Ovary (tissue), 3 donors: ENCODE measurements at regions not wholly inside any gene's neighbourhood (a gene's known extent, or its start where the extent isn't known, plus 50 kb on each side); places are given as distances from the start of the nearest gene placed in this dataset.

ENCODE experiments used
- CTCF ChIP-seq, 3 donors: fragments of 450-650 bp in 2 of 3; fragments of 200-600 bp in 1 of 3; IDR thresholded peaks; one replicate each; pipeline versions ENCODE4 v1.5.1 to v1.8.0; 2016 to 2022; ENCODE audit warnings: antibody characterized with exemption in 3 of 3, mild to moderate bottlenecking in 1 of 3
- POLR2A ChIP-seq: fragments of 450-650 bp; IDR thresholded peaks from one replicate; pipeline ENCODE4 v1.6.1; 2017; ENCODE audit warnings: antibody characterized with exemption, mild to moderate bottlenecking, moderate library complexity
- donor health status: DM: no; HTN: no; CAD: no.

DNA sequence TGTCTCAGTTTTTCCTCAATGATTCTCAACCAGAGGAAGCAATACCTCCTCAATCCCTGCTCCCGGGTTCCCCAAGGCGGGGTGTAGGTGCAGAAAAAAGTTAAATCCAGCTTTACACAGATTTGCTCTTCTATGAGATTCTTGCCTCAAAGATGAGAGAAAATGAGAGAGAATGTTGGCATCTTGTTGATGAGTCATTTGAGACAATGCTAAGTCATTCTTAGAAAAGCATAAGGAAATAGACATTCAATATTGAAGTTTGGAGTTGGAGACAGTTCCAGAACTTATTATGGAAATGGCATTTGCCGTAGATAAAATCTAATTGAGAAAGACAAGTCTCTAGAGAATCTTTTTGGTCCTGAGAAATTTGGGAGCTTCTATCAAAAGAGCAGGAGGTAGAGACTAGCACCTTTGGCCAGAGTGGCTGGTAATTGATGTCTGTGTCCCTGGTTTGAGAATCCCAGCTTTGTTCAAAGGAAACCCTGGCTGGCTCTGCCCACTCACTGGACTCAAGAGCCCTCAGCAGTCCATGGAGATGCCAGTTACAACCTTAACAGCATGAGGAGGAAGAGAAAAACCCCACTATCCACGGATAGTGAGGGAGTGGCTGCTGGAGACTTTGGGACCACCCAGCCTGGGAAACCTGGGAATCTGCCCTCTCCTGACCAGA lies 181.2 kb downstream of the FAM124B start:
- TF ChIP-seq CTCF (IDR thresholded peaks at IDR 0.05) (no peak), POLR2A (no peak)
